UCSD-AML1 (cell line): ENCODE measurements at regions not wholly inside any gene's neighbourhood (a gene's known extent, or its start where the extent isn't known, plus 50 kb on each side); places are given as distances from the start of the nearest gene placed in this dataset.
"Not testable (repeated sequence)": the region's sequence is repeated elsewhere in the genome, so short reads cannot be mapped to it uniquely, and the experiment has no call there.

Experiments
- DNase-seq: peaks from one replicate; lab custom pipeline; 2025; ENCODE audit not compliant: unreplicated experiment; lab: John Stamatoyannopoulos, UW

GRCh38 chr15:23913081-23913480 lies 226.0 kb upstream of the NDN start:
- no peak for DNase-seq

GRCh38 chr15:23913635-23914034 lies 226.5 kb upstream of the NDN start:
- DNase-seq: no peak

GRCh38 chr15:23924686-23925085 lies 237.6 kb upstream of the NDN start:
- no peak for DNase-seq

GRCh38 chr15:23954931-23955330 lies 267.8 kb upstream of the NDN start:
- no peak for DNase-seq

GRCh38 chr15:23983500-23984259 lies 296.6 kb upstream of the NDN start:
- no peak for DNase-seq

GRCh38 chr15:23994273-23994672 lies 307.2 kb upstream of the NDN start:
- no peak for DNase-seq

GRCh38 chr15:23998056-23998455 lies 311.0 kb upstream of the NDN start:
- no peak for DNase-seq

GRCh38 chr15:24008476-24008875 lies 321.4 kb upstream of the NDN start:
- DNase-seq: no peak

GRCh38 chr15:24017470-24017869 lies 330.4 kb upstream of the NDN start:
- no peak for DNase-seq

- no peak for DNase-seq
Measured at GRCh38 chr15:24039683-24040082, 352.6 kb upstream of the NDN start.

- no peak for DNase-seq
Measured at GRCh38 chr15:24054547-24055245, 367.6 kb upstream of the NDN start.

- DNase-seq: no peak
Measured at GRCh38 chr15:24067733-24068501, 380.8 kb upstream of the NDN start.

GRCh38 chr15:24075420-24076089 lies 388.4 kb upstream of the NDN start:
- DNase-seq: no peak

- DNase-seq: no peak
Measured at GRCh38 chr15:24076090-24076784, 389.1 kb upstream of the NDN start.

- DNase-seq: no peak
Measured at GRCh38 chr15:24078310-24079029, 391.4 kb upstream of the NDN start.

- DNase-seq: not testable (repeated sequence)
Measured at GRCh38 chr15:24088941-24089340, 401.8 kb upstream of the NDN start.

- not testable (repeated sequence) for DNase-seq
Measured at GRCh38 chr15:24101503-24101902, 414.4 kb upstream of the NDN start.

GRCh38 chr15:24107524-24107923 lies 420.4 kb upstream of the NDN start:
- not testable (repeated sequence) for DNase-seq

- not testable (repeated sequence) for DNase-seq
Measured at GRCh38 chr15:24107948-24108347, 420.8 kb upstream of the NDN start.

GRCh38 chr15:24108349-24108748 lies 421.2 kb upstream of the NDN start:
- not testable (repeated sequence) for DNase-seq
